ENCODE measurements at regions not wholly inside any gene's neighbourhood (a gene's known extent, or its start where the extent isn't known, plus 50 kb on each side); places are given as distances from the start of the nearest gene placed in this dataset.

GRCh38 chr16:66134875-66135274, 231.6 kb upstream of the CDH5 start:
- TF ChIP-seq POLR2A (IDR thresholded peaks at IDR 0.05): no peak
- TF ChIP-seq, protein P1, sequence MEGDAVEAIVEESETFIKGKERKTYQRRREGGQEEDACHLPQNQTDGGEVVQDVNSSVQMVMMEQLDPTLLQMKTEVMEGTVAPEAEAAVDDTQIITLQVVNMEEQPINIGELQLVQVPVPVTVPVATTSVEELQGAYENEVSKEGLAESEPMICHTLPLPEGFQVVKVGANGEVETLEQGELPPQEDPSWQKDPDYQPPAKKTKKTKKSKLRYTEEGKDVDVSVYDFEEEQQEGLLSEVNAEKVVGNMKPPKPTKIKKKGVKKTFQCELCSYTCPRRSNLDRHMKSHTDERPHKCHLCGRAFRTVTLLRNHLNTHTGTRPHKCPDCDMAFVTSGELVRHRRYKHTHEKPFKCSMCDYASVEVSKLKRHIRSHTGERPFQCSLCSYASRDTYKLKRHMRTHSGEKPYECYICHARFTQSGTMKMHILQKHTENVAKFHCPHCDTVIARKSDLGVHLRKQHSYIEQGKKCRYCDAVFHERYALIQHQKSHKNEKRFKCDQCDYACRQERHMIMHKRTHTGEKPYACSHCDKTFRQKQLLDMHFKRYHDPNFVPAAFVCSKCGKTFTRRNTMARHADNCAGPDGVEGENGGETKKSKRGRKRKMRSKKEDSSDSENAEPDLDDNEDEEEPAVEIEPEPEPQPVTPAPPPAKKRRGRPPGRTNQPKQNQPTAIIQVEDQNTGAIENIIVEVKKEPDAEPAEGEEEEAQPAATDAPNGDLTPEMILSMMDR (IDR thresholded peaks at IDR 0.05): no peak
- no peak for TF ChIP-seq POLR2AphosphoS5 (IDR thresholded peaks at IDR 0.05; ENCODE audit: insufficient read depth in 1 of 2, low read depth in 1 of 2)
- Histone ChIP-seq H3K36me3 (no peaks in the 10 kb centered on the region), H3K4me3 (no peak overlapping the region), H3K27me3 (no peaks in the 10 kb centered on the region), H3K27ac (no peak overlapping the region), H3K9me3 (no peaks in the 10 kb centered on the region), H3K4me1 (peaks cover 11% of the 10 kb centered on the region)
- no peak for DNase-seq (ENCODE audit: extremely low spot score in 2 of 2)
- intact Hi-C loops (cut with DNase I): no loop called here

DNA sequence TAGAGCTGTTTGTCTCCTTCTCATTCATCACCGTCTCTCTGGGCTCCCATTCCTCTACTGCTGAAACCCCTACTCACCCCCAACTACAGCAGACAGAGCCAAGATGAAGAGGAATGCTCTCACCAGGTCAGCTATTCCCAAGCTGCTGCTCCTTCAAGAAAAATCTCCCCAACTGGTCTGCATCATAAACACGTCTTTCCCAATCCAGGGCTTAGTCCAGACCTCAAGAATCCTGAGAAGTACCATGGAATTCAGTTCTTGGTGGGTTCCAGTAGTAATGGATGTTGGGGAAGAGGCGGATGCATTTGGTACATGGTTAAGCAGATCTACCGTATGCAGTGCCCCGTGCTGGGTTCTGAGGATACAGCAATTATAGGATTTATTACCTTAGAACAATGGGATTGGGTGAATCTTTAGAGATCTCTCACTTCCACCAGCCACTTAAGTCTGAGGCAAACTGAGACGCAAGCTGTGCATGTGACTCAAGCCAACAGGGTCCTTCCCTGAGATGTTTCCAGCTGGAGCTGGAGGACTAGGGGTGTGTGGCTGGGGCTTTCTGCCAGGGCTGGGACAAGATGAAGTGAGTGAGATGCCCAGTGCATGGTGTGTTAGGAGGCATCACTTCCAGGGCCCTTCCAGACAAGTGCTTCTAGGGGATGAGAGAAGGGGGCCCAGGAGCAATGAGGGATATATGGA, 232.7 kb upstream of the CDH5 start:
- TF ChIP-seq, protein P1 (IDR thresholded peaks at IDR 0.05): no peak
- no peak for TF ChIP-seq POLR2AphosphoS5 (IDR thresholded peaks at IDR 0.05; ENCODE audit: insufficient read depth in 1 of 2, low read depth in 1 of 2)
- no peak for TF ChIP-seq POLR2A (IDR thresholded peaks at IDR 0.05)
- H3K4me3 ChIP-seq: no peak overlapping the region
- intact Hi-C loops (cut with DNase I): no loop called here
- H3K27ac ChIP-seq: no peak overlapping the region
- no peak for DNase-seq (ENCODE audit: extremely low spot score in 2 of 2)
- no peaks in the 10 kb centered on the region for H3K36me3 ChIP-seq
- H3K4me1 ChIP-seq: peaks cover 11% of the 10 kb centered on the region
- H3K27me3 ChIP-seq: no peaks in the 10 kb centered on the region
- H3K9me3 ChIP-seq: no peaks in the 10 kb centered on the region

DNA sequence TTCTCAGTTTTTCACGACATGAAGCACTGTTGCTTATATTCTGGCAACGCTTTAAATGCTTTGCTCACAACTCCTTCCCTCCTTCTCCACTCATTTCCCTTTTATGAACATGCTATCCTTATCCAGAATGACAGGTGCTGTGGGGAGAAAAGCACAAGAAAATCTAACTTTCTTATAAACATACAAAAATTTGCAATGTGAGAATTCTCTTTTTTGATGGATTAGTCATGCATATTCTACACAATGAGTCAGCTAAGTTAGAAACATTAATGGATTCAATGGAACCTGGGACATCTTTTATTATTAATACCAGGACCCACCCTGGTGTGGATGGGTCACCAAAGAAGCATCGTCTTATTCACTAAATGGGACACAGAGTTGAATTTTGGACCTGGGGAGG, 234.6 kb upstream of the CDH5 start:
- intact Hi-C loops (cut with DNase I): no loop called here
- TF ChIP-seq POLR2A (IDR thresholded peaks at IDR 0.05) (no peak), POLR2AphosphoS5 (IDR thresholded peaks at IDR 0.05; ENCODE audit: insufficient read depth in 1 of 2, low read depth in 1 of 2) (no peak)
- TF ChIP-seq, protein P1 (IDR thresholded peaks at IDR 0.05): no peak
- H3K27ac ChIP-seq: no peak overlapping the region

DNA sequence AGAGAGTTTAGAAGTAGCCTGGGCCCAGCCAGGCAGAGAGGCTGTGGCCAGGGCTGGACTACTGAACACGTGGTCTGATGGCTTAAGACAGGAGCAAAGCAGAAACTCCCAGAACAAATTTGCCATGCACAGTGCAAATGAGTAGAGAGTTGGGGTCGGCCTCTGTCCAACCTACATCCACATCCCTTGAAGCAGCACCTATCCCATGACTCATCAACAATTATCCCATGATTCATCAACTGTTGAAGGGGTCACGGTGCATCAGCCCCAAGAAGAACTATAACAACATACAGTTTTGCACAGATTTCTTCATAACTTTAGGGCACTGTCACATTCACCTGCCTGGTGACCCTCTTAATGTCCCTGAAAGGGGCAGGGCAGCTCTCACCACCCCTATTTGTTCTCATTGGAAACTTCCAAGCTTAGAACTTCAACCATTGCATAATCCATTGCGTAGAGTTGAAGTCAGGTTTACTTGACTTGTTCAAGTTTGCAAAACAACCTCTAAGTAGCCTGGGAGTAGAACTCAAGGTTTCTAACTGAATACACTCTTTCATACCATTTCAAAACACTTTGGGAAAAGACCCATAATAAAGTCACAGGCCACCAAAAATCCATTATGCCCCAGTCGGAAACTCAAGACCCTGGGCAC, 235.2 kb upstream of the CDH5 start:
- intact Hi-C loops (cut with DNase I): no loop called here
- TF ChIP-seq, protein P1 (IDR thresholded peaks at IDR 0.05): no peak
- TF ChIP-seq POLR2A (IDR thresholded peaks at IDR 0.05) (no peak), POLR2AphosphoS5 (IDR thresholded peaks at IDR 0.05; ENCODE audit: insufficient read depth in 1 of 2, low read depth in 1 of 2) (no peak)

More for the DNA sequence above, 234.6 kb upstream of the CDH5 start:
- H3K9me3 ChIP-seq: no peaks in the 10 kb centered on the region
- H3K36me3 ChIP-seq: no peaks in the 10 kb centered on the region
- no peaks in the 10 kb centered on the region for H3K27me3 ChIP-seq
- H3K4me3 ChIP-seq: no peak overlapping the region
- DNase-seq (ENCODE audit: extremely low spot score in 2 of 2): no peak
- peaks cover 24% of the 10 kb centered on the region for H3K4me1 ChIP-seq

More for the DNA sequence above, 235.2 kb upstream of the CDH5 start:
- no peak overlapping the region for H3K27ac ChIP-seq
- H3K4me1 ChIP-seq: peaks cover 25% of the 10 kb centered on the region
- no peaks in the 10 kb centered on the region for H3K27me3 ChIP-seq
- H3K4me3 ChIP-seq: no peak overlapping the region
- H3K36me3 ChIP-seq: no peaks in the 10 kb centered on the region
- H3K9me3 ChIP-seq: no peaks in the 10 kb centered on the region
- no peak for DNase-seq (ENCODE audit: extremely low spot score in 2 of 2)
